ENCODE measurements at regions not wholly inside any gene's neighbourhood (a gene's known extent, or its start where the extent isn't known, plus 50 kb on each side); places are given as distances from the start of the nearest gene placed in this dataset.
"Not testable (repeated sequence)": the region's sequence is repeated elsewhere in the genome, so short reads cannot be mapped to it uniquely, and the experiment has no call there.

- DNase-seq (no peak), ATAC-seq (ENCODE audit: low read depth) (no peak)
- H3K4me1 Mint-ChIP-seq, result no peaks in the 10 kb centered on the region
- Histone ChIP-seq H3K36me3 (replicated peaks in 1 of 2; ENCODE audit: control extremely low read depth in 1 of 2, control insufficient read depth in 1 of 2, extremely low read depth in 1 of 2, insufficient read depth in 2 of 2, low read length in 1 of 2) (no peaks in the 10 kb centered on the region), H2AFZ (ENCODE audit: insufficient read depth, low read depth, low read length, poor library complexity, severe bottlenecking) (no peak overlapping the region), H3K27me3 (replicated peaks in 1 of 4; ENCODE audit: control extremely low read depth in 1 of 4, control insufficient read depth in 3 of 4, insufficient read depth in 4 of 4, low read length in 3 of 4) (no peaks in the 10 kb centered on the region), H3K4me1 (ENCODE audit: control insufficient read depth in 2 of 2, insufficient read depth in 2 of 2, low read length in 2 of 2) (no peaks in the 10 kb centered on the region), H3K9ac (ENCODE audit: low read length) (no peak overlapping the region), H3K4me2 (replicated peaks; ENCODE audit: low read depth, low read length, poor library complexity, severe bottlenecking) (no peak overlapping the region), H3K27ac (ENCODE audit: low read length in 2 of 2) (no peak overlapping the region), H3K79me2 (ENCODE audit: control insufficient read depth, insufficient read depth, low read length) (no peaks in the 10 kb centered on the region), H3K4me3 (ENCODE audit: control extremely low read depth in 1 of 5, extremely low read depth in 1 of 5, insufficient read depth in 1 of 5, low read depth in 2 of 5, low read length in 4 of 5) (no peak overlapping the region), H3K9me3 (ENCODE audit: control extremely low read depth in 1 of 3, control insufficient read depth in 2 of 3, insufficient read depth in 1 of 3, low read length in 2 of 3) (peaks cover 0 to 4% (median 1%) of the 10 kb centered on the region in 3 donors), H4K20me1 (ENCODE audit: control insufficient read depth, insufficient read depth, low read length, poor library complexity, severe bottlenecking) (no peaks in the 10 kb centered on the region)
- no peak overlapping the region for H3K27ac Mint-ChIP-seq
- WGBS (ENCODE audit: insufficient coverage), result no CpG with 5 or more reads among the region's 2 CpGs
- peaks cover 7% of the 10 kb centered on the region for H3K9me3 Mint-ChIP-seq (ENCODE audit: insufficient read depth)
- ChIA-PET POLR2A (no interaction called here), CTCF (no interaction called here)
- intact Hi-C loops (cut with micrococcal nuclease), result no loop called here
- H3K4me3 Mint-ChIP-seq, result no peak overlapping the region
- no peaks in the 10 kb centered on the region for H3K27me3 Mint-ChIP-seq
- TF ChIP-seq EZH2 (IDR thresholded peaks at IDR 0.05; ENCODE audit: borderline replicate concordance, insufficient read depth, low read depth, low read length, poor library complexity, severe bottlenecking) (no peak), CTCF (IDR thresholded peaks at IDR 0.05) (no peak)
Measured at GRCh38 chr10:37003126-37003525, 122.3 kb upstream of the ANKRD30A start.

- H3K4me3 ChIP-seq (ENCODE audit: control extremely low read depth in 1 of 5, extremely low read depth in 1 of 5, insufficient read depth in 1 of 5, low read depth in 2 of 5, low read length in 4 of 5); H3K27ac Mint-ChIP-seq; CTCF ChIA-PET; H3K9me3 Mint-ChIP-seq (ENCODE audit: insufficient read depth); H3K4me2 ChIP-seq (replicated peaks; ENCODE audit: low read depth, low read length, poor library complexity, severe bottlenecking); H3K36me3 ChIP-seq (replicated peaks in 1 of 2; ENCODE audit: control extremely low read depth in 1 of 2, control insufficient read depth in 1 of 2, extremely low read depth in 1 of 2, insufficient read depth in 2 of 2, low read length in 1 of 2); H3K9ac ChIP-seq (ENCODE audit: low read length); H2AFZ ChIP-seq (ENCODE audit: insufficient read depth, low read depth, low read length, poor library complexity, severe bottlenecking); POLR2A ChIA-PET; ATAC-seq (ENCODE audit: low read depth); H3K4me3 Mint-ChIP-seq; H3K27ac ChIP-seq (ENCODE audit: low read length in 2 of 2); H3K27me3 Mint-ChIP-seq; H3K4me1 ChIP-seq (ENCODE audit: control insufficient read depth in 2 of 2, insufficient read depth in 2 of 2, low read length in 2 of 2); H3K27me3 ChIP-seq (replicated peaks in 1 of 4; ENCODE audit: control extremely low read depth in 1 of 4, control insufficient read depth in 3 of 4, insufficient read depth in 4 of 4, low read length in 3 of 4); intact Hi-C loops (cut with micrococcal nuclease); H4K20me1 ChIP-seq (ENCODE audit: control insufficient read depth, insufficient read depth, low read length, poor library complexity, severe bottlenecking); DNase-seq; H3K4me1 Mint-ChIP-seq; H3K79me2 ChIP-seq (ENCODE audit: control insufficient read depth, insufficient read depth, low read length): not testable (repeated sequence)
- 89% methylated on average over 14 of the region's 14 CpGs for WGBS (ENCODE audit: insufficient coverage)
- peaks cover 0 to 17% (median 0%) of the 10 kb centered on the region in 3 donors for H3K9me3 ChIP-seq (ENCODE audit: control extremely low read depth in 1 of 3, control insufficient read depth in 2 of 3, insufficient read depth in 1 of 3, low read length in 2 of 3)
Measured at GRCh38 chr10:36995806-36996205, 129.6 kb upstream of the ANKRD30A start.

Data from B cell (primary cell).